Stimulated activated CD4-positive, alpha-beta T cell treated with anti-CD3 and anti-CD28 coated beads, Interleukin-15, amount 100 ng/mL, for 1 hour (primary cell): ENCODE measurements at regions not wholly inside any gene's neighbourhood (a gene's known extent, or its start where the extent isn't known, plus 50 kb on each side); places are given as distances from the start of the nearest gene placed in this dataset.
"Not testable (repeated sequence)": the region's sequence is repeated elsewhere in the genome, so short reads cannot be mapped to it uniquely, and the experiment has no call there.

Experiments
- DNase-seq, 2 donors: peaks; one replicate each; pipeline ENCODE4 v3.0.0-alpha.2; 2020; ENCODE audit warnings: low read depth in 1 of 2, low spot score in 1 of 2

DNA sequence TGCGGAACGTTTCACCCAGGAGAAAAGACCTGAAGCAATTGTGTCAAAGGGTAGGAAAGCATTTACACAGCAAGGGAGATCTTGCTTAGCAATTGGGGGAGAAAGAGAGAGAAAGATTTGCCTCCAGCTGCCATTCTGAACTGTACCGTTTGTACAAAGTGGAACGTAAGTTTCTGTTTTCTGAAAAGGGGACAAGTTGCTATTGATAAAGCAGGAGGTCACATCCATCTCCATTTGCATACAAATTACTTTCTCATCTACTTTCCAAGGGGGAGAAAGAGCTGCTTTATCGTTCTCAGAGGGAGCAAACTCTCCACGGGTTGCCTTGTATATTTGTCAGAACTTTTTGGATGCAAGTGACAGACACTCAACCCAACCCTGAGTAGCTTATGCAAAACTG lies 92.0 kb upstream of the CARD11 start:
- DNase-seq = no peak

- no peak for DNase-seq
These were observed 94.5 kb upstream of the CARD11 start for GRCh38 chr7:3138206-3138605.

GRCh38 chr7:3138997-3139396 lies 95.3 kb upstream of the CARD11 start:
- DNase-seq = no peak

- no peak for DNase-seq
These were observed 97.2 kb upstream of the CARD11 start for GRCh38 chr7:3140834-3141233.

DNA sequence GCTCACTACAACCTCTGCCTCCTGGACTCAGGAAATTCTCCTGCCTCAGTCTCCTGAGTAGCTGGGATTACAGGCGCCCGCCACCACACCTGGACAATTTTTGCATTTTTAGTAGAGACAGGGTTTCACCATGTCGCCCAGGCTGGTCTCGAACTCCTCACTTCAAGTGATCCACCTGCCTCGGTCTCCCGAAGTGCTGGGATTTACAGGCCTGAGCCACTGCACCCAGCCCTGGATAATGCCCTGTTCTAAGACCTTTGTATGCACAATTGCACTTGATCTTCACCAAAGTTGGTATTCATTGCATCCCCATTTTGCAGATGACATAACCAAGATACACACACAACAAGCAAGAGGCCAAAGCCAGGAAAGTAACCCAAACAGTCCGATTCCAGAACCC lies 97.7 kb upstream of the CARD11 start:
- no peak for DNase-seq

GRCh38 chr7:3143869-3144775 lies 100.5 kb upstream of the CARD11 start:
- no peak for DNase-seq

GRCh38 chr7:3144776-3145125 lies 101.1 kb upstream of the CARD11 start:
- not testable (repeated sequence) for DNase-seq

DNA sequence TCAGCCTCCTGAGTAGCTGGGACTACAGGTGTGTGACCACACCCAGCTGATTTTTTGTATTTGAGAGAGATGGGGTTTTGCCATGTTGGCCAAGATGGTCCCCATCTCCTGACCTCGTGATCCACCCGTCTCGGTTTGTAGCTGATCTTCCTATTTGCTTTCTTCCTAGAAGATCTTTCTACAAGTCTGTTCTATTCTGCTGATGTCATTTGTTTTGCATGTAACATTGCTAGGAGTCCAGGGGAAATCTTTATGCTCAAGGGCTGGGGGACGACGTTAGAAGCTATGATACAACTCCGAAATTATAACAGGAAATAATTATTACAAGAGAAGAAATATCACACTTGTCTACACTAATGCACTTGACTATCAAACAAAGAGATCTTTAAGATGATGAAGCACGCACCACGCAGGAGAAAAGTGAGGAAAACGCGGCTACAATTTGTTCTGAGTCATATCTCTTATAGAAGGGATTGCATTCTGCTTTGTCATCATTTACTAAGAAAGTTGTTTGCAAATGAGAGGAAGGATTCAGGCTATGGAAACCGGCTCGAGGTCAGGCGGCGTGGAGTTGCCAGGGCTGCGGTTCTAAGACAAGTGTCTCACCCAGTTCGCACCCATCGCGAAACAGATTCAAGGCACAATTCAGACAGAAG lies 103.0 kb upstream of the CARD11 start:
- no peak for DNase-seq

DNA sequence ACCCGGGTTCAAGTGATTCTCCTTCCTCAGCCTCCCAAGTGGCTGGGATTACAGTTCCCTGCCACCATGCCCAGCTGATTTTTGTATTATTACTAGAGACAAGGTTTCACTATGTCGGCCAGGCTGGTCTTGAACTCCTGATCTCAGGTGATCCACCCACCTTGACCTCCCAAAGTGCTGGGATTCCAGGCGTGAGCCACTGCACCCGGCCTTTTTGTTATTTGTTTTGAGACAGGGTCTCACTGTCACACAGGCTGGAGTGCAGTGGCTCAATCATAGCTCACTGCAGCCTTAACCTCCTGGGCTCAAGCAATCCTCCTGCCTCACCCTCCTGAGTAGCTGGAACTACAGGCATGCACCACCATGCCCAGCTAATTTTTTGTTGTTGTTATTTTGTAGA lies 104.8 kb upstream of the CARD11 start:
- not testable (repeated sequence) for DNase-seq

DNA sequence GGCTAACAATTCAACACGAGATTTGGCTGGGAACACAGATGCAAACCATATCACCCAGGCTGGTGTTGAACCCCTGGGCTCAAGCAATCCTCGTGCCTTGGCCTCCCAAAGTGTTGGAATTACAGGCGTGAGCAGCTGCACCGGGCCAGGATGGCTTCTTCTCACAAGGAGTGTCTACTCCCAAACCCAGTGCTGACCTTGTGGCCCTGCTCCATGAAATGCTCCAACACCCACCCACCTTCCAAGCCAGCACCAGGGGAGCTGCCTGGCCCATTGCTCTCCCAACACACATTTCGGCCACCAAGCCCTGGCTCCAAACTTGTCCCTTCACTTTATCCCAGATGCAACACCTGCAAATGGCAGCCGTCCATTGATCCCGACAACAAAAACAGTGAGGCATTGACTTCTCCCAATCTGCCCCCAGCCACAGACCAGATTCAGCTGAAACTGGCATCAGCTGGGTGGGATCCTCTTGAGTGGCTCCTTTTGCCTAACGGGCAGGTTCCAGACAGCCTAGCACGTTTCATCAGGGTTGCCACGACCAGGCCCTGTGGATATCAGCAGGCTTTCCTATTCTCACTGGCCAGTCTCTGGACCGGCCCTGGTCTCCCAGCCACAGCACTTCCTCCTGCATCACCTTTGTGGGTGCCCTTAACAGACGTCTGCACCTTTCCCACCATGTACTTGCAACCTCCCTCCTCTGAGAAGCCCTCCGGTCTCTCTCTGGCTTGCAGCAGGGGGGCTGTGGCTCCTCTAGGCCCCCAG lies 105.7 kb upstream of the CARD11 start:
- no peak for DNase-seq

- no peak for DNase-seq
These were observed 106.4 kb upstream of the CARD11 start for GRCh38 chr7:3150027-3150426.

DNA sequence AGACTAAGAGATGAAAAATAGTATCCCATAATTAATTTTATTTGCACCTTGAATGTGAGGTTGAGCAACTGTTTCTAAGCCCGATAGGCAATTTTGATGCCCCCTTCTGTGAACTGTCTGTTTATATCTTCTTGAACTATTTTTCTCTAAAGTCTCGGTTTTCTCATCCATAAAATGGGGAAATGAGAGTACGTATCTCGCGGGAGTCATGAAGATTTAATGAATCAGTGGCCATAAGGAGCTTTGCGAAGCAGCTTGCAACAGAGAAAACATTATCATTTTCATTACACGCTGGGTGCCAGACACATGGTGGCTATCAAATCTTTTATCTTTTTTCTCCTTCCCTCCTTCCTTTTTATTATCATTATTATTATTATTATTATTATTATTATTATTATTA lies 108.1 kb upstream of the CARD11 start:
- DNase-seq = no peak

GRCh38 chr7:3152714-3153113 lies 109.0 kb upstream of the CARD11 start:
- DNase-seq = no peak

DNA sequence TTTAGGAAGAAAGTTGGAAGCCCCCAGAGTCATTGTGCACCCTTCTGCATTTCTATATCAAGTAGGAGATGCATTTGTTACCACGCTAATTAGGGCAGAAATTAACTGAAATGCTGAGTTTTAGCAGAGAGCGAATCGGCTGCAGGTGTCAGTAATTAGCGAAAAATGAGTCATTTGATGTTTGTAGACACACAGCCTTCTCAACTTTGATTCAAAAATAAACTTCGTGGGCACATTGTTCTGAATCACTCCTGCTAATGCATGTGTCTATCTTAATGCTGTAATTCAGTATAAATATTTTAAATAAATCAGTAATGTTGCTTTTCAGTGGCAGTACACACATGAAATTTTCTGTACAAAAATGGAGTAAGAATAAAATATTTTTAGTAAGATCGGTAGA lies 109.5 kb upstream of the CARD11 start:
- no peak for DNase-seq

DNA sequence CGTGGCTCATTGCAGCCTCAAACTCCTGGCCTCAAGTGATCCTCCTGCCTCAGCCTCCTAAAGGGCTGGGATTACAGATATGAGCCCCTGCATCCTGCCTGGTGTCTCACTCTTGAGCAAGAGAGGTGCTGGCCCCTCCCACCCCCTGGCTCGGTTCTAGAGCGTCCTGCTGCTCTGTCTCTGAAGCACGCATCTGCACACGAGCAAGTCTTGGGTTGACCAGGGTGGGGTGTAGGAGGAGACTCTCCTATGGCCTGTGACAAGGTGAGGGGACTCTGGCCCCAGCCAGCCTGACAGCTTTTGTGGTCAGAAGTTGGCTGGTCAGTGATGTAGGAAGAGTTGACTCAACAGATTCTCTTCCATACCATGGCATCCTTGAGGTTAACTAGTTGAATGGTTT lies 110.7 kb upstream of the CARD11 start:
- no peak for DNase-seq

DNA sequence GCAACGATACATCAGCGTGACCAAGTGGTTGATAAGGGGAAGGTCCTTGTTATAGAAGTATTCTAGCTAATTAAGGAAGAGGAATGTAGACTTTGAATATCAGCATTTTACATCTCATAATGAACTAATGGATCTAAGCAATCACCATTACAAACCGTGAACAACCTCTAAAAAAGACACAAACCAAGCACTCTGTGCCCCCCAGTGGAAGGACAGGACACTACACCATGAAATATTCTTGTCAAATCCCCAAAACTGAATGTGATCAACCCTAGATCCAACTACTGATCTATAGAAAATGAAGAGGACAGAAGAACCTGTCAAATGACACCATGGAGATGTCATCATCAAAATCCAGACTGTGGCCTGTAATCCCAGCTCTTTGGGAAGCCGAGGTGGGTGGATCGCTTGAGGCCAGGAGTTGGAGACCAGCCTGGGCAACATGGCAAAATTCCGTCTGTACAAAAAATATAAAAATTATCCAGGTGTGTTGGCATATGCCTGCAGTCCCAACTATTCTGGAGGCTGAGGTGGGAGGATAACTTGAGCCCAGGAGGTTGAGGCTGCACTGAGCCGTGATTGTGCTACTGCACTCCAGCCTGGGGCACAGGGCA lies 111.3 kb upstream of the CARD11 start:
- DNase-seq = peak; percentile 6 to 22

GRCh38 chr7:3156508-3156907 lies 112.8 kb upstream of the CARD11 start:
- no peak for DNase-seq

- no peak for DNase-seq
These were observed 114.1 kb upstream of the CARD11 start for GRCh38 chr7:3157566-3158287.

GRCh38 chr7:3158341-3158760 lies 114.7 kb upstream of the CARD11 start:
- no peak for DNase-seq

DNA sequence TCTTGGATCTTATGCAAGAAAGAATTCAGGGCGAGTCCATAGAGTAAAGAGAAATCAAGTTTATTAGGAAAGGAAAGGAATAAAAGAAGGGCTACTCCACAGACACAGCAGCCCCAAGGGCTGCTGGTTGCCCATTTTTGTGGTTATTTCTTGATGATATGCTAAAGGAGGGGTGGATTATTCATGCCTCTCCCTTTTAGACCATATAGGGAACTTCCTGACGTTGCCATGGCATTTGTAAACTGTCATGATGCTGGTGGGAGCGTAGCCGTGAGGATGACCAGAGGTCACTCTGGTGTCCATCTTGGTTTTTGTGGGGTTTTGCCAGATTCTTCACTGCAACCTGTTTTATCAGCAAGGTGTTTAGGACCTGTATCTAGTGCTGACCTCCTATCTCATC lies 115.4 kb upstream of the CARD11 start:
- no peak for DNase-seq

- DNase-seq = no peak
These were observed 115.8 kb upstream of the CARD11 start for GRCh38 chr7:3159445-3159844.
